NOMO-1 (cell line): ENCODE measurements at regions not wholly inside any gene's neighbourhood (a gene's known extent, or its start where the extent isn't known, plus 50 kb on each side); places are given as distances from the start of the nearest gene placed in this dataset.

Source experiments
- DNase-seq, 2 experiments: peaks; one replicate each; lab custom pipeline; 2025; ENCODE audit not compliant: unreplicated experiment in 2 of 2; lab: John Stamatoyannopoulos, UW

GRCh38 chr18:67301592-67301991 lies 214.9 kb downstream of the DSEL start:
- no peak for DNase-seq

GRCh38 chr18:67300498-67300897 lies 216.0 kb downstream of the DSEL start:
- DNase-seq, result no peak

- DNase-seq, result no peak
These were observed 223.7 kb downstream of the DSEL start for GRCh38 chr18:67292814-67293213.

- no peak for DNase-seq
These were observed 226.1 kb downstream of the DSEL start for GRCh38 chr18:67290421-67290820.

- no peak for DNase-seq
These were observed 230.9 kb downstream of the DSEL start for GRCh38 chr18:67285583-67285982.

- no peak for DNase-seq
These were observed 233.7 kb downstream of the DSEL start for GRCh38 chr18:67282796-67283195.

- DNase-seq, result no peak
These were observed 234.8 kb downstream of the DSEL start for GRCh38 chr18:67281746-67282145.

- no peak for DNase-seq
These were observed 235.9 kb downstream of the DSEL start for GRCh38 chr18:67280486-67281242.

- no peak for DNase-seq
These were observed 236.5 kb downstream of the DSEL start for GRCh38 chr18:67279988-67280387.

- no peak for DNase-seq
These were observed 237.5 kb downstream of the DSEL start for GRCh38 chr18:67278984-67279383.

- DNase-seq, result peak in 1 of 2 experiments; percentile 1
These were observed 239.9 kb downstream of the DSEL start for GRCh38 chr18:67276638-67277037.

GRCh38 chr18:67273288-67273687 lies 243.2 kb downstream of the DSEL start:
- no peak for DNase-seq

GRCh38 chr18:67269206-67269605 lies 247.3 kb downstream of the DSEL start:
- DNase-seq, result no peak

- no peak for DNase-seq
These were observed 248.0 kb downstream of the DSEL start for GRCh38 chr18:67268530-67268929.

- peak in 1 of 2 experiments; percentile 31 for DNase-seq
These were observed 250.0 kb downstream of the DSEL start for GRCh38 chr18:67266246-67267237.

GRCh38 chr18:67265464-67266245 lies 250.9 kb downstream of the DSEL start:
- DNase-seq, result peak in 1 of 2 experiments; percentile 27

GRCh38 chr18:67261931-67262552 lies 254.5 kb downstream of the DSEL start:
- DNase-seq, result no peak

GRCh38 chr18:67260841-67261240 lies 255.7 kb downstream of the DSEL start:
- DNase-seq, result no peak

- no peak for DNase-seq
These were observed 265.6 kb downstream of the DSEL start for GRCh38 chr18:67250776-67251424.
